Glomerular endothelial cell (primary cell): ENCODE measurements at regions not wholly inside any gene's neighbourhood (a gene's known extent, or its start where the extent isn't known, plus 50 kb on each side); places are given as distances from the start of the nearest gene placed in this dataset.

Experiments used
- DNase-seq: peaks from one replicate; pipeline ENCODE4 v3.0.0-alpha.2; 2011; ENCODE audit warnings: low read depth, low spot score; ENCODE audit errors: extremely low read depth

GRCh38 chr5:125341436-125341835 lies 595.0 kb upstream of the ZNF608 start:
- no peak for DNase-seq

GRCh38 chr5:125343015-125343414 lies 596.6 kb upstream of the ZNF608 start:
- DNase-seq = no peak

GRCh38 chr5:125346316-125346715 lies 599.9 kb upstream of the ZNF608 start:
- DNase-seq = no peak

- DNase-seq = no peak
These were observed 601.8 kb upstream of the ZNF608 start for GRCh38 chr5:125348221-125348692.

- DNase-seq = no peak
These were observed 602.7 kb upstream of the ZNF608 start for GRCh38 chr5:125348936-125349831.

GRCh38 chr5:125357660-125358059 lies 611.2 kb upstream of the ZNF608 start:
- DNase-seq = no peak

- no peak for DNase-seq
These were observed 619.3 kb upstream of the ZNF608 start for GRCh38 chr5:125365747-125366146.

- DNase-seq = no peak
These were observed 621.3 kb upstream of the ZNF608 start for GRCh38 chr5:125367702-125368101.

GRCh38 chr5:125370461-125371205 lies 624.2 kb upstream of the ZNF608 start:
- no peak for DNase-seq

GRCh38 chr5:125372694-125373631 lies 626.5 kb upstream of the ZNF608 start:
- peak; percentile 36 for DNase-seq

GRCh38 chr5:125375143-125375542 lies 628.7 kb upstream of the ZNF608 start:
- DNase-seq = no peak

GRCh38 chr5:125376059-125376641 lies 629.7 kb upstream of the ZNF608 start:
- no peak for DNase-seq

GRCh38 chr5:125377141-125377540 lies 630.7 kb upstream of the ZNF608 start:
- no peak for DNase-seq

GRCh38 chr5:125381290-125381689 lies 634.9 kb upstream of the ZNF608 start:
- no peak for DNase-seq

- DNase-seq = no peak
These were observed 637.6 kb upstream of the ZNF608 start for GRCh38 chr5:125384071-125384470.

GRCh38 chr5:125390326-125390725 lies 643.9 kb upstream of the ZNF608 start:
- DNase-seq = no peak

- DNase-seq = no peak
These were observed 646.9 kb upstream of the ZNF608 start for GRCh38 chr5:125393221-125393815.

- DNase-seq = no peak
These were observed 648.3 kb upstream of the ZNF608 start for GRCh38 chr5:125394661-125395280.

GRCh38 chr5:125396462-125396861 lies 650.0 kb upstream of the ZNF608 start:
- no peak for DNase-seq
